DMS79 (cell line): ENCODE measurements at regions not wholly inside any gene's neighbourhood (a gene's known extent, or its start where the extent isn't known, plus 50 kb on each side); places are given as distances from the start of the nearest gene placed in this dataset.
"Not testable (repeated sequence)": the region's sequence is repeated elsewhere in the genome, so short reads cannot be mapped to it uniquely, and the experiment has no call there.

ENCODE experiments used
- DNase-seq: peaks from one replicate; lab custom pipeline; 2025; lab: John Stamatoyannopoulos, UW

DNA sequence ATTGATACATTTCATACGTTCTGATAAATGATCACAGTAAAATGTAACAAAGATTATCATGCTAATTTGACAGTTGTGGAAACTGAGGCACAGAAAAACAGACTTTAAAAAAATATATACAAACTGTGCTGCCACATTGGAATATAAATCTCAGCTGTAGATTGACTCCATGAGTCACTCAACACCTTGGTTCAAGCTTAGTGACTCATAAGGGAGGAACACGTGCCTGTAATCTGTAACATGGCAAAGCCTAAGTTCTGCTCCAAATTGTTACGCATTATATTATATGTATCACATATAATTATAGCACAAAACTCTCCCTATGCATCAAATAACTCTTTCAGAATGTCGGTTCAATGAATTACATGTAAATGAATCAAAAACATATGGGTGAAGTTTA is 1047.5 kb downstream of the GATA3 start:
- DNase-seq: no peak

DNA sequence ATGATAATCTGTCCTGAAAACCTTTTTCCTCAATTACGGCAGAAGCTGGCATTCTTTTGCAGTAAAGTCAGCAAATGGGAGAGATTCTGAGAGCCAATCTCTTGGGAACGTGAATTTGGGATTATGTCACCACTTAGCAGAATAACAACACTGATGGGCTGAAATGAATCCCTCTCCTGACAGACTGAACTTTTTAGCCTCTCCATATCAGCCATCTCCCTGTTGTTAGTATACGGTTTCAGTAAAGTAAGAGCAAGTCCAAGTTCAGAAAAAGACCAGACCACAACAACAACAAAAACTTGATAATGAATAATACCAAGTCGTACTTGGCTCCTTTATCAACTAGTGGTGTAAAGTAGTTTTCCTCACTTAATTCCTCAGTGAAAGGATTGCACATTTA is 1048.8 kb downstream of the GATA3 start:
- DNase-seq: no peak

- DNase-seq: no peak
Observed at GRCh38 chr10:9111976-9112375, 1057.5 kb downstream of the GATA3 start.

DNA sequence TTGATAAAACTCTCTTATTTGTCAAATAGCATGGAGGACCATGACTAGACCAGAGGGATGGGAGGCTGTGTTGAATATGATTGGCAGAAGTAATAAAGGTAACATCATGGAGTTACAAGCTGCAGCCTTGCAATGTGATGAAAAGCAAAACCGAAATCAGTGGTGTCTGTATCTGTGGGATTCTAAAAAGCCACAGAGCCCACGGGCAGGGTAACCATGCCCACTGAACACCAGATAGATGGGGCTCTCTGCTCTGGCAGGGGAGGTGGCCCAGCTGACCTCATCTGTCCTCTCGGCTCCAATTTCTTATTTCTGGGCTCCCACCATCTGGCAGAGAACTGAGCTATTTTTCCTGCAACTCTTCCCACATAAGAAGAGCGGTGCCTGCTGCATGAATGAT is 1072.2 kb downstream of the GATA3 start:
- DNase-seq: no peak

GRCh38 chr10:9137368-9137767 is 1082.9 kb downstream of the GATA3 start:
- DNase-seq: no peak

GRCh38 chr10:9138829-9139228 is 1084.3 kb downstream of the GATA3 start:
- not testable (repeated sequence) for DNase-seq

DNA sequence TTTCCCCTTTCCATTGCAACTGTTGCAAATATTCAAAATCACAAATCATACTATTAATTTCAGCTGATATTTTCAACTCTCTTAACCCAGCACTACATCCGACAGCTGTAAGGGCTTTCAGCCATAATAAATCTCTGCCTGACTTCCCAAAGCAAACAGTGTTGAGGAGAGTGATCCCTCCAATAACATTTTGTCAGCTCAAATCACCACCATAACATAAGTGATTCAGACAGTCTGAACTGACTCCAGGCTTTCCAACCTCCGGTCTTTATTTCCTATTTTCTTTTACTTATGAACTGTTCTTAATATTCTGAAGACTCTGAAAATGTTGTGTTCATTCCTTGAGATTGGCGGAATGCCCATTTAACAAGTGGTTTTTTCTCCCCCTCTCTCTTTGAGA is 1085.9 kb downstream of the GATA3 start:
- no peak for DNase-seq

- no peak for DNase-seq
Observed at GRCh38 chr10:9147475-9147874, 1093.0 kb downstream of the GATA3 start.

- DNase-seq: no peak
Observed at GRCh38 chr10:9149134-9149533, 1094.6 kb downstream of the GATA3 start.

DNA sequence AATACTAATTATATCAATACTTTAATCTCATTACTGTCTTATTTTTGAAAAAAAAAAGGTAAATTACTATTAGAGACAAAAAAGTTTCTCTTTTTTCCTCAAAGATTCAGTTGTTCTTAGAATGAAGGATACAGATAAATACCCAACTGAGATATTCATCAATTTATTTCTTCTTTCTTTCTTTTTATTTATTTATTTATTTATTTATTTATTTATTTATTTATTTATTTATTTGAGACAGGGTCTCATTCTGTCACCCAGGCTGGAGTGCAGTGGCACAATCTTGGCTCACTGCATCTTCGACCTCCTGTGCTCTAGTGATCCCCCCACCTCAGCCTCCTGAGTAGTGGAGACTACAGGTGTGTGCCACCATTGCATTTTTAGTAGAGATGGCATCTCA is 1098.6 kb downstream of the GATA3 start:
- not testable (repeated sequence) for DNase-seq

GRCh38 chr10:9157656-9158055 is 1103.2 kb downstream of the GATA3 start:
- DNase-seq: no peak

- no peak for DNase-seq
Observed at GRCh38 chr10:9158675-9159074, 1104.2 kb downstream of the GATA3 start.

DNA sequence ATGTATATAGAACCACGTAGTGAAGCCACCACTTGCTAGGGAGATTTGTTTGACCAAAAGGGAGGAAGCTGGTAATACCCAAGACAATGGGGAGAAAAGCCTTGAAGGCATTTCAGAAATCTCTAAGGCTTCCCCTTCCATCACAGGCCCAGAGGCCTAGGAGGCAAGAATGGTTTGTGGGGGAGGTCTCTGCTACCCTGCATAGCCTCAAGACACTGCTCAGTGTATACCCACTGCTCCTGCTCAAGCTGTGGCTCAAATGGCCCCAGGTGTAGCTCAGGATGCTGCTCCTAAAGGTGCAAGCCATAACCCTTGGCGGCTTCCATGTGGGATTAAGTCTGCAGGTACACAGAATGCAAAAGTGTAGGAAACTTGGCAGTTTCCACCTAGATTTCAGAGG is 1105.8 kb downstream of the GATA3 start:
- no peak for DNase-seq

- DNase-seq: no peak
Observed at GRCh38 chr10:9163699-9164098, 1109.2 kb downstream of the GATA3 start.

DNA sequence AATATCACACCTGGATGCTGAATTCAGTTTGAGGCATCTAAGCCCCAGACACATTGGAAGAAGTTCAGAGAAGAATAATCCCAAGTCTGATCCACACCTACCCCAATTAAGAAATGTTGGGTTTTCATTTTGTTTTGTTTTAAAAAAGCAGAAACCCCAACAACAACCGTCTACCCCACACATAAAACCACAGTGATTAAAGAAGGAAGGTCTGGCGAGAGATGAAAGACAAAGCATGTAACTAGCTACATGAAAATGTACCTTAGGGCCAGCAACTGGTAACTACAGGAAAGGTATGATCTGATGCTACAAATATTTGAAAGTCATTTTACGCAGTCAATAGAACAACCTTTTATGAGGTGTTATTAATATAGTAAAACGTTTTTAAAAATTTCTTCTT is 1112.3 kb downstream of the GATA3 start:
- no peak for DNase-seq

DNA sequence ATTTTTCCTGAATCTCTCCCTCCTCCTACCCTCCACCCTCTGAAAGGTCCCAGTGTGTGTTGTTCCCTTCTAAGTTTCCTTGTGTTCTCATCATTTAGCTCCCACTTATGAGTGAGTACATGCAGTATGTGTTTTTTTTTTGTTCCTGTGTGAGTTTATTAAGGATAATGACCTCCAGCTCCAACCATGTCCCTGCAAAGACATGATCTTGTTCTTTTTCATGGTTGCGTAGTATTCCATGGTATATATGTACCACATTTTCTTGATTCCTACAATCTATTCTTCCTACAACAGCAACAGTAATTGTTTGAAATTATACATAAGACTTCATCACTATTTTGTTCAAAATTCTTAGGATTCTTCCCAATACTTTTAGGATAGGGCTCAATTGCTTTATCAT is 1117.8 kb downstream of the GATA3 start:
- DNase-seq: no peak

DNA sequence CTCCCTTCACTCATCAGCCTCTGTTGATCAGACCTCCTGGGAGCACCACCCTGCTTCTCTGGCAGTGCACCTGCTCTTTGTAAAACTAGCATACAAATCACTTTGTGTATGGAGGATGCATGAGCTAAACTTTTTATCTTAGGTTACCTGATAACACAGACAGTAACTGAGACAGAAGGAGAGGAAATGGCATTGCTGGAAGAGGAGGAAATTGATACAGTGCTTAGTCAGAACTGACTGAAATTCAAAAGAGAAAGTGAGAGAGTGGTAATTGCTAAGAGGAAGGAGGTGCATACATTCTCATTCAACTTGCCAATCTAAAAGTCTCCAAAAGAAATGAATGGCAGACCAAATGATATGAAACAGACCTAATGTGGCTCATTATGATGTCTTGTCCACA is 1120.7 kb downstream of the GATA3 start:
- no peak for DNase-seq

- not testable (repeated sequence) for DNase-seq
Observed at GRCh38 chr10:9183197-9183880, 1128.9 kb downstream of the GATA3 start.

DNA sequence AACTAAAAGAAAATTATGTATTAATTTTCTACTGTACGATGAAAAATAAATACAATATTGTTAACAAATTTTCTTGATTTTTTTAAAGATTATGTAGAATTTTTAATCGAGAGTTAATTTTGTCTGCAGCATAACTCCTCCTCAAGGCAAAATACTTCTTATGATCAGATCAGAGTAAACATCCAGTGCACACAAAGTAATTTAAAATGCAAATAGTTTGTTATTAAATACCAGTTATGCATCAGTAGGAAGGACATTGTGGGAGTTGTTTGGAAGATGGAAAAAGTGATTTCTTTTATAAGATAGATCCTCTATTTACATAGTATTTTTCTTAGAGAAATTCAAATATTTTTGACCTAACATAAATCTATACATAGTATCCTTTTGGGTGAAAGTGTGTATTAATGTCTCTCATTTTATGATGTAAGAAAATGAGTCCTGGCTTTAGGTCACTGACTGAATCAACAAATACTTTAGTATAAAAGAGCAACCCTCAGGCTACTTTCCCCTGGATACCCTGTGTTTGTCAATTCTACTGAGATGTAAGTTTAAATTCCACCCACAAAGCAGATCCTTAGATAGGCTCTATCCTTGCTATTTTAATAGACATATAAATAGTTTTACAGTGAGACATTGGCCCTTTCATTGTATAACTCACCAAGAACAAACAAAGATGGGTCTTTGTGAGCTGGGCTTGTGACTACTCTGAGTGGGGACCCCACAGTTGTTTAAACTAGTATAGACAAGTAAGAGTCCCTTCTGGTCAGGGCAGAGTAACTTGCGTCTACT is 1133.7 kb downstream of the GATA3 start:
- no peak for DNase-seq

- no peak for DNase-seq
Observed at GRCh38 chr10:9189448-9189847, 1135.0 kb downstream of the GATA3 start.

DNA sequence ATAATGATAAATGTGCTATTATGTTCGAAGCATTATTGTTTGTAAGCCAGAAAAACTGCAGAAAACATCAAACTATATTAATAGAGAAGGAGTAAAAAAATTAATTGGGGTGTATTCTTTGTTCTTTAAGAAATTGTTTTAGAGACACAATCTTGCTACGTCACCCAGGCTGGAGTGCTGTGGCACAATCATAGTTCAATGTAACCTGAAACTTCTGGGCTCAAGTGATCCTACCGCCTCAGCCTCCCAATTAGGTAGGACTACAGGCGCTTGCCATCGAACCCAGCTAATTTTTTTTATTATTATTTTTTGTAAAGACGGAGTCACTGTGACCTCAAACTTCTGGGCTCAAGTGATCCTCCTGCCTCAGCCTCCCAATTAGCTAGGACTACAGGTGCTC is 1138.6 kb downstream of the GATA3 start:
- no peak for DNase-seq

- no peak for DNase-seq
Observed at GRCh38 chr10:9195385-9195784, 1140.9 kb downstream of the GATA3 start.

DNA sequence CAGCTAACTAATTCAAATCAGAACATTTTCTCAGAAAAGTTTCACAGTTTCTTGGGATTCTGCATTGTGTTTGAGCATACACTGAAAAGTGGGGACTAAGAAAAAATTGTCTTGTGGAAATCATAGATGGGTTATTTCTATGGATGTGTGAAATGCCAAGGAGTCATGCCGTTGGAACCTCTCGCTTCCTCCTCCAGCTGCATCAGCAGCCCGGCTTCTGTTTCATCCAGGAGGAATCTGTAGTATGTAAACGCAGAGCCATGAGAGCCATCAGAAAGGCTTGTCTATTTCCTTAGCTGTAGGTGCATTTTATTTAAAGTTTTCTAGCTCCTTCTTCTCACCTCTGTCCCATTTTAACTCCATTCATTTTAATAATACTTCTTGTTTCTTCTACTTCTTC is 1144.1 kb downstream of the GATA3 start:
- no peak for DNase-seq

DNA sequence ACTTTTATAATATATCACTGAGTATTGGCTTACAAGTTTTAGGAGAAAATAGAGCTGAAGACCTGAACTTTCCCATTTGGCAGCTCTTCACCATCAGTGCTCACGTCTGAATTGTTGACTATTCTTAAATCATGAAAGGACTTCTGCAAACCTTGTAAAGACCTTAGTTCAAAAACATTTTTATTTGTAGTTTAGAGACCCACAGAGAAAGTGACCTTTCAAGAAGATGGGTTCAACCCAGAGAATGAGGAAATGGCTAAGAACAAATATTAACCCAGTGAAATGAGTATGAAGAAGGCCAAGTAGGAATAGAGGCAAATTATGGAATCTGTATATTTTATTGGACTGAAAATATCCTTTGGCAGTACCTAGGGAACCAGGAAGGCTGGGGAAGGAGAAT is 1151.1 kb downstream of the GATA3 start:
- no peak for DNase-seq
